NB4 (cell line): ENCODE measurements at regions not wholly inside any gene's neighbourhood (a gene's known extent, or its start where the extent isn't known, plus 50 kb on each side); places are given as distances from the start of the nearest gene placed in this dataset.
A peak's percentile ranks its signal among the peaks of the same experiment; 100 is the strongest.

Experiments
- DNase-seq: peaks from one replicate; pipeline ENCODE4 v3.0.0; 2010; ENCODE audit warnings: low read depth
- H3K4me3 ChIP-seq: one replicate; pipeline ENCODE4 v1.5.1; 2011; ENCODE audit warnings: mild to moderate bottlenecking, low read depth, low read length, moderate library complexity
- MYC ChIP-seq: IDR thresholded peaks from 2 replicates; pipeline ENCODE4 v1.6.1; 2011; ENCODE audit warnings: low read depth, low read length
- POLR2A ChIP-seq: IDR thresholded peaks from 2 replicates; pipeline ENCODE4 v1.6.1; 2011; ENCODE audit warnings: mild to moderate bottlenecking; ENCODE audit not compliant: insufficient read length; ENCODE audit errors: extremely low read depth
- TF ChIP-seq, protein P1 (sequence below): IDR thresholded peaks from 2 replicates; pipeline ENCODE4 v1.6.1; 2011; ENCODE audit warnings: low read depth, low read length
- TF ChIP-seq, protein P2 (sequence below): IDR thresholded peaks from one replicate; pipeline ENCODE4 v1.5.1; 2012; ENCODE audit warnings: low read depth, low read length

DNA sequence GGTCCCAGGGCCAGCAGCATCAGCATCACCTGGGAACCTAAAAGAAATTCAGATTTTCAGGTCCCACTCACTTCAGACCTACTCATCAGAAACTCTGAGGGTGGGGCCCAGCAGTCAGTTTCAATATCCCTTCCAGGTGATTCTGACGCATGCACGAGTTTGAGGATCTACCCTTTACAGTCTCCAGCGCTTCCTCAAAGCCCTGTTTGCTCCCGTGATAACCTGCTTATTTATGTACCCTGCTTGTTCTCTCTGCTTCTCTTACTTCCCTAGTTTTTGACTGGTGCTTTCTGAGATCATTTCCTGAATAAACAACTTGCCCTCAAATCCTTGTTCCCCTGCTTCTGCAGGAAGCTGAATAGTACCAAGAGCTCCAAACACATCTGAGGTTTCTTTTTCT, 245.3 kb downstream of the ZNF621 start:
- no peak overlapping the region for H3K4me3 ChIP-seq
- TF ChIP-seq, protein P1, sequence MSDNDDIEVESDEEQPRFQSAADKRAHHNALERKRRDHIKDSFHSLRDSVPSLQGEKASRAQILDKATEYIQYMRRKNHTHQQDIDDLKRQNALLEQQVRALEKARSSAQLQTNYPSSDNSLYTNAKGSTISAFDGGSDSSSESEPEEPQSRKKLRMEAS, result no peak
- TF ChIP-seq, protein P2, sequence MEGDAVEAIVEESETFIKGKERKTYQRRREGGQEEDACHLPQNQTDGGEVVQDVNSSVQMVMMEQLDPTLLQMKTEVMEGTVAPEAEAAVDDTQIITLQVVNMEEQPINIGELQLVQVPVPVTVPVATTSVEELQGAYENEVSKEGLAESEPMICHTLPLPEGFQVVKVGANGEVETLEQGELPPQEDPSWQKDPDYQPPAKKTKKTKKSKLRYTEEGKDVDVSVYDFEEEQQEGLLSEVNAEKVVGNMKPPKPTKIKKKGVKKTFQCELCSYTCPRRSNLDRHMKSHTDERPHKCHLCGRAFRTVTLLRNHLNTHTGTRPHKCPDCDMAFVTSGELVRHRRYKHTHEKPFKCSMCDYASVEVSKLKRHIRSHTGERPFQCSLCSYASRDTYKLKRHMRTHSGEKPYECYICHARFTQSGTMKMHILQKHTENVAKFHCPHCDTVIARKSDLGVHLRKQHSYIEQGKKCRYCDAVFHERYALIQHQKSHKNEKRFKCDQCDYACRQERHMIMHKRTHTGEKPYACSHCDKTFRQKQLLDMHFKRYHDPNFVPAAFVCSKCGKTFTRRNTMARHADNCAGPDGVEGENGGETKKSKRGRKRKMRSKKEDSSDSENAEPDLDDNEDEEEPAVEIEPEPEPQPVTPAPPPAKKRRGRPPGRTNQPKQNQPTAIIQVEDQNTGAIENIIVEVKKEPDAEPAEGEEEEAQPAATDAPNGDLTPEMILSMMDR, result no peak
- TF ChIP-seq MYC (no peak), POLR2A (no peak)
- no peak for DNase-seq

DNA sequence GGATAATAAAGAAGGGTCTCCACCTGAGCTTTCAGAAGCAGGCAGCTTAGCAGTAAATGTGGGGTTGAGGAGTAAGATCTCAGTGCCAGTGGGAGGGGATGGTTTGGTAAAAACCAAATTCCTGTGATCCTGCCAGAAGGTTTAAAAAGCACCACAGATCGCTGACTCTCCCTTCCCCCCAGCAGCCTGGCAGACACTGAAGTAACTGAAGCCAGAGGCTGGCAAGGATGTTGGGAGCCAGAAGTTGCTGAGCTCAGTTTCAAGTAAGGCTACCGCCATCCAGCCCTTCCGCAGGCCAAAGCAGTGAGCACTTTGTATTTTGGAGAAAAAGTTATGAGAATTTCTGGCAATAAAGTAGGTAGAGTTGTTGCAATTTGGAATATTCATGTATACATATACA, 246.4 kb downstream of the ZNF621 start:
- no peak overlapping the region for H3K4me3 ChIP-seq
- no peak for DNase-seq

DNA sequence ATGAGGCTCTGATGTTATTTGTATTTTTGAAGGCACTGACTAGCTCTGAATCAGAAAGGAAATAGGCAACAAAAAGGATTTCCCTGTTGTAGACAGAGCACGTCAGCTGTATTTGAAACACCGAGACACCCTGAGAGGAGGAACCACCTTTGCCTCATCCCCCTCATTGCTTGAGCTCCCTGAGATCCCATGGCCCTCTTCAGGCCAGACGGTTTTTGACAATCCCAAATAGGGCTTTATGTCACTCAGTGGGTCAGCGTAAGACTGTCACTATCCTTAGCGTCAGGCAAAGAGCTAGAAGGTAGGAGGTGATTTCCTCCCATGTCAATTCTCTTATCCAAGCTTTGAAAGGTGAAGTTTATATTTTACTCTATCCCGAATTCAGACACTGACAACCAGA, 254.3 kb downstream of the ZNF621 start:
- no peak for DNase-seq
- TF ChIP-seq, protein P1, result no peak
- TF ChIP-seq POLR2A, result no peak
- TF ChIP-seq MYC, result no peak
- TF ChIP-seq, protein P2, result no peak
- H3K4me3 ChIP-seq, result no peak overlapping the region

More for the DNA sequence above, 246.4 kb downstream of the ZNF621 start:
- no peak for TF ChIP-seq MYC
- TF ChIP-seq, protein P1, result no peak
- TF ChIP-seq POLR2A, result no peak
- TF ChIP-seq, protein P2, result no peak

DNA sequence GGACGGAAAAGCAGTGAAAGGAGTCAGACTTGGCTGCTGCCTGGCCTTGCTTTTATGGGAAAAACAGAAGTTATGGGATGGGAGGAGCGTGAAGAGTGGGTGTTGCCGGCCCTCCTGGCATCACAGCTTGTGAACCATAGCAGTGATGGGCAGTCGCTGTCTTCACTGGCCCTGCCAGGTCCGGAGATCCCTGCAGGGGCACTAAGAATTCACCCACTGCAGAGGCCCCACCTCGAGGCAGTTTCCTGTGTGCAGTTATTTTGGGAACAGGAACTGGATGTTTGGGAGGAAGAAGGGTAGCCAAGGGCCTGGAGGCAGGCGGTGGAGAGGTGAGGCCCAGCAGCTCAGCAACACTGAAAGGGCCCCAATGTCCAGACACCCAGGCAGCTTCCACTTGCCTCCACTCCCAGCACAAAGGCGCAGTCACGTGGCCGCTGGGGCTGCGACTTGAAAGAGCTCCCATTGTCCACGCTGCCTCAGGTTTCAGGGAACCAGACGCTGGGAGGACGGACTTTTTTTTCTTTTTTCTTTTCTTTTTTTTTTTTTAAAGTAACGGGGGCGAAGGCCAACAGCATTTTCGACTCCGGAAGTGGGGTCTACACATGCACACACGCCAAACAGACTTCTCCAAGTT, 255.6 kb downstream of the ZNF621 start:
- no peak for TF ChIP-seq MYC
- TF ChIP-seq, protein P2, result no peak
- TF ChIP-seq, protein P1, result no peak
- TF ChIP-seq POLR2A, result no peak
- H3K4me3 ChIP-seq, result no peak overlapping the region
- no peak for DNase-seq

DNA sequence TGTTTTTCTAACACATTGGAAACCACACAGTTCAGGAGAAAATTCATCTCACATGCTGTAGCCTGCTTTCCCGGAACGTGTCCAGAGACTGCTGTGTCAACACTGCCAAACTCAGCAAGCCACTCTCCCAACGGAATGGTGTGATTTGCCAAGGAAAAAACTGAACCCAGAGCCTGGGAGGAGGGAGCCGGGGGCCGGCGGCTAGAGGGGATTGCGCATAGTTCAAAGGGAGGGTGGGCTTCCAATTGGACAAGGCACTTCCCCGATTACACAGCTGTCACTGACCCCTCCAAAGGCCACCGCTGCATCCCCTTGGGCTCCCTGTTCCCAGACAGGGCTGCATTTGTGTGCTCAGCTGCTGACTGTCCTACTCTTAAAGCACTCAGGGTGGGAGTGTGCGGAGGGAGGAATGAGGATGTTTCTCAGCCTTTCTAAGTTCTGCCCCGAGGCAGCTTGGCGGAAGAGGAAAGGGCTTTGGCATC, 256.2 kb downstream of the ZNF621 start:
- DNase-seq, result no peak
- TF ChIP-seq POLR2A, result no peak
- no peak for TF ChIP-seq MYC
- no peak overlapping the region for H3K4me3 ChIP-seq

DNA sequence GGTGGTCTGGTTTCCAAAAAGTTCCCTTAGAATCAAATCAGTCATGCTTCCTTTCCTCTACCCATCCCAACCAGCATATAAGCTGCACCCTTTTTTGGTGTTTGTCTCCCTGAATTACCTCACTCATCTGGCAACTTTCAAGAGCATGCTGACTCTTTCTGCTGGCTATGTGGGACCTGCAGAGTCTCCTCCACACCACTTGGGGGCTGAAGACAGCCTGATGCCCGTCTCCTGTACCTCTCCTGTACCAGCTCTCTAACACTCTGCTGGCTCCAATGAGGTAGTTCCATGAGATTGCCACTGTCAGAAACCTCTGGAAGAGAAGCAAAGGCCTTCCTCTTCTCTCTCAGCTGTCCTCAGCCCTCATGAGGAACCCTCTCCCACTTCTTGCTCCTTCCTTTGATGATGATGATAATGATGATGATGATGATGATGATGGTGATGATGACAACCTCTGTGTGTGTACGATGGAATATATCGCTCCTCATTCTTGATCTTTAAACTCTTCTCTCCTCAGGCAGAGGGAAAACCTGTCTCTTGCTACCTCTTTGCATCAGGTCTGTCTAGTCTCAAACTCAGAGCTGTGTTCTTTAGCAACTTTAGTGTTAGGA, 257.5 kb downstream of the ZNF621 start:
- no peak overlapping the region for H3K4me3 ChIP-seq
- peak; percentile 24 for DNase-seq
- no peak for TF ChIP-seq POLR2A
- TF ChIP-seq, protein P2, result peak; percentile 30
